ENCODE measurements at regions not wholly inside any gene's neighbourhood (a gene's known extent, or its start where the extent isn't known, plus 50 kb on each side); places are given as distances from the start of the nearest gene placed in this dataset.

- TF ChIP-seq, protein P1, sequence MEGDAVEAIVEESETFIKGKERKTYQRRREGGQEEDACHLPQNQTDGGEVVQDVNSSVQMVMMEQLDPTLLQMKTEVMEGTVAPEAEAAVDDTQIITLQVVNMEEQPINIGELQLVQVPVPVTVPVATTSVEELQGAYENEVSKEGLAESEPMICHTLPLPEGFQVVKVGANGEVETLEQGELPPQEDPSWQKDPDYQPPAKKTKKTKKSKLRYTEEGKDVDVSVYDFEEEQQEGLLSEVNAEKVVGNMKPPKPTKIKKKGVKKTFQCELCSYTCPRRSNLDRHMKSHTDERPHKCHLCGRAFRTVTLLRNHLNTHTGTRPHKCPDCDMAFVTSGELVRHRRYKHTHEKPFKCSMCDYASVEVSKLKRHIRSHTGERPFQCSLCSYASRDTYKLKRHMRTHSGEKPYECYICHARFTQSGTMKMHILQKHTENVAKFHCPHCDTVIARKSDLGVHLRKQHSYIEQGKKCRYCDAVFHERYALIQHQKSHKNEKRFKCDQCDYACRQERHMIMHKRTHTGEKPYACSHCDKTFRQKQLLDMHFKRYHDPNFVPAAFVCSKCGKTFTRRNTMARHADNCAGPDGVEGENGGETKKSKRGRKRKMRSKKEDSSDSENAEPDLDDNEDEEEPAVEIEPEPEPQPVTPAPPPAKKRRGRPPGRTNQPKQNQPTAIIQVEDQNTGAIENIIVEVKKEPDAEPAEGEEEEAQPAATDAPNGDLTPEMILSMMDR (IDR thresholded peaks at IDR 0.05): no peak
- no peak for TF ChIP-seq EP300 (IDR thresholded peaks at IDR 0.05)
Observed at GRCh38 chr9:69975681-69976080, 68.0 kb upstream of the MAMDC2 start.
